ENCODE measurements at regions not wholly inside any gene's neighbourhood (a gene's known extent, or its start where the extent isn't known, plus 50 kb on each side); places are given as distances from the start of the nearest gene placed in this dataset.

- no peak for DNase-seq
These were observed 384.7 kb upstream of the EEF2KMT start for GRCh38 chr16:5482256-5482655.

- no peak for DNase-seq
These were observed 383.0 kb upstream of the EEF2KMT start for GRCh38 chr16:5480431-5481195.

- no peak for DNase-seq
These were observed 382.3 kb upstream of the EEF2KMT start for GRCh38 chr16:5479926-5480325.

GRCh38 chr16:5478036-5478435 is 380.4 kb upstream of the EEF2KMT start:
- DNase-seq, result no peak

GRCh38 chr16:5477251-5477650 is 379.7 kb upstream of the EEF2KMT start:
- no peak for DNase-seq

GRCh38 chr16:5472552-5472951 is 375.0 kb upstream of the EEF2KMT start:
- DNase-seq, result no peak

- no peak for DNase-seq
These were observed 370.9 kb upstream of the EEF2KMT start for GRCh38 chr16:5468488-5468887.

GRCh38 chr16:5467552-5467951 is 370.0 kb upstream of the EEF2KMT start:
- no peak for DNase-seq

GRCh38 chr16:5466551-5466950 is 369.0 kb upstream of the EEF2KMT start:
- DNase-seq, result no peak

GRCh38 chr16:5465714-5466113 is 368.1 kb upstream of the EEF2KMT start:
- DNase-seq, result no peak

- no peak for DNase-seq
These were observed 366.2 kb upstream of the EEF2KMT start for GRCh38 chr16:5463820-5464219.

- DNase-seq, result no peak
These were observed 364.0 kb upstream of the EEF2KMT start for GRCh38 chr16:5461574-5461973.

GRCh38 chr16:5461141-5461540 is 363.5 kb upstream of the EEF2KMT start:
- DNase-seq, result no peak

- DNase-seq, result no peak
These were observed 363.1 kb upstream of the EEF2KMT start for GRCh38 chr16:5460701-5461100.

GRCh38 chr16:5459863-5460262 is 362.3 kb upstream of the EEF2KMT start:
- no peak for DNase-seq

GRCh38 chr16:5455110-5455509 is 357.5 kb upstream of the EEF2KMT start:
- DNase-seq, result no peak

GRCh38 chr16:5454349-5454748 is 356.8 kb upstream of the EEF2KMT start:
- DNase-seq, result no peak

GRCh38 chr16:5451641-5452040 is 354.0 kb upstream of the EEF2KMT start:
- no peak for DNase-seq

- DNase-seq, result no peak
These were observed 353.0 kb upstream of the EEF2KMT start for GRCh38 chr16:5450409-5451104.

GRCh38 chr16:5449901-5450300 is 352.3 kb upstream of the EEF2KMT start:
- DNase-seq, result no peak

- DNase-seq, result no peak
These were observed 351.2 kb upstream of the EEF2KMT start for GRCh38 chr16:5448798-5449197.

- DNase-seq, result no peak
These were observed 350.1 kb upstream of the EEF2KMT start for GRCh38 chr16:5447734-5448133.

- DNase-seq, result no peak
These were observed 349.1 kb upstream of the EEF2KMT start for GRCh38 chr16:5446623-5447240.

- DNase-seq, result no peak
These were observed 346.6 kb upstream of the EEF2KMT start for GRCh38 chr16:5444189-5444588.

All from GF-D8 (cell line).